CD8-positive, alpha-beta memory T cell (primary cell): ENCODE measurements at regions not wholly inside any gene's neighbourhood (a gene's known extent, or its start where the extent isn't known, plus 50 kb on each side); places are given as distances from the start of the nearest gene placed in this dataset.

ENCODE experiments used
- CTCF ChIA-PET: fragments of 350-600 bp; sonication (Branson Sonifier 250); formaldehyde crosslinking; loops from one replicate; lab custom pipeline; 2021; ENCODE audit warnings: antibody characterized with exemption; lab: Charles Lee
- POLR2A ChIA-PET: fragments of 350-600 bp; sonication (Branson Sonifier 250); formaldehyde crosslinking; loops from one replicate; lab custom pipeline; 2021; ENCODE audit warnings: antibody characterized with exemption; lab: Charles Lee
- DNase-seq, 5 donors: peaks; one replicate each; pipeline versions ENCODE4 v3.0.0 to v3.0.0-alpha.2; 2020 to 2022; ENCODE audit warnings: mixed read lengths in 1 of 5
- H3K27ac ChIP-seq: one replicate; pipeline ENCODE4 v1.7.0; 2013; ENCODE audit warnings: low read depth, mild to moderate bottlenecking, low read length, moderate library complexity
- H3K27me3 ChIP-seq: 2 replicates; pipeline ENCODE4 v1.7.0; 2013; ENCODE audit warnings: low read length, mild to moderate bottlenecking; ENCODE audit not compliant: insufficient read depth, poor library complexity, severe bottlenecking
- H3K36me3 ChIP-seq: 2 replicates; pipeline ENCODE4 v1.7.0; 2013; ENCODE audit warnings: mild to moderate bottlenecking, low read length, moderate library complexity; ENCODE audit not compliant: insufficient read depth
- H3K4me1 ChIP-seq: 2 replicates; pipeline ENCODE4 v1.7.0; 2013; ENCODE audit warnings: mild to moderate bottlenecking, low read length, moderate library complexity; ENCODE audit not compliant: insufficient read depth
- H3K4me3 ChIP-seq: 2 replicates; pipeline ENCODE4 v1.7.0; 2013; ENCODE audit warnings: mild to moderate bottlenecking, low read length
- H3K9me3 ChIP-seq: 2 replicates; pipeline ENCODE4 v1.7.0; 2013; ENCODE audit warnings: mild to moderate bottlenecking, low read length
- H3K27ac Mint-ChIP-seq, 8 donors: one replicate each; pipeline ENCODE4 v1.8.0; 2020 to 2021; ENCODE audit warnings: mixed read lengths in 8 of 8, mild to moderate bottlenecking in 6 of 8, inconsistent platforms in 3 of 8, moderate library complexity in 3 of 8
- H3K27me3 Mint-ChIP-seq, 2 donors: one replicate each; pipeline ENCODE4 v1.8.0; 2020 to 2021; ENCODE audit warnings: mixed read lengths in 2 of 2, mild to moderate bottlenecking in 1 of 2, moderate library complexity in 1 of 2
- H3K36me3 Mint-ChIP-seq, 3 donors: one replicate each; pipeline ENCODE4 v1.8.0; 2020 to 2021; ENCODE audit warnings: mixed read lengths in 3 of 3, inconsistent platforms in 1 of 3, mild to moderate bottlenecking in 1 of 3
- H3K4me1 Mint-ChIP-seq, 3 donors: one replicate each; pipeline ENCODE4 v1.8.0; 2020 to 2021; ENCODE audit warnings: mixed read lengths in 3 of 3, inconsistent platforms in 1 of 3, mild to moderate bottlenecking in 1 of 3
- H3K4me3 Mint-ChIP-seq, 7 donors: one replicate each; pipeline ENCODE4 v1.8.0; 2020 to 2021; ENCODE audit warnings: mixed read lengths in 7 of 7, mild to moderate bottlenecking in 6 of 7, moderate library complexity in 4 of 7, inconsistent platforms in 2 of 7
- H3K9me3 Mint-ChIP-seq, 5 donors: one replicate each; pipeline ENCODE4 v1.8.0; 2020 to 2022; ENCODE audit warnings: mixed read lengths in 5 of 5, mild to moderate bottlenecking in 3 of 5, moderate library complexity in 2 of 5, inconsistent platforms in 1 of 5

- H3K27ac Mint-ChIP-seq, result no peak overlapping the region
- Histone ChIP-seq H3K4me1 (no peaks in the 10 kb centered on the region), H3K4me3 (no peak overlapping the region), H3K27ac (no peak overlapping the region), H3K27me3 (no peaks in the 10 kb centered on the region), H3K9me3 (no peaks in the 10 kb centered on the region), H3K36me3 (no peaks in the 10 kb centered on the region)
- peaks cover 7 to 22% (median 9%) of the 10 kb centered on the region in 5 donors for H3K9me3 Mint-ChIP-seq
- no peaks in the 10 kb centered on the region for H3K4me1 Mint-ChIP-seq
- no peak overlapping the region for H3K4me3 Mint-ChIP-seq
- no peaks in the 10 kb centered on the region for H3K36me3 Mint-ChIP-seq
- DNase-seq, result no peak
- POLR2A ChIA-PET, result no interaction called here
- CTCF ChIA-PET, result no interaction called here
- no peaks in the 10 kb centered on the region for H3K27me3 Mint-ChIP-seq
Observed at GRCh38 chr10:55668326-55668922, 692.6 kb downstream of the ZWINT start.

- Histone ChIP-seq H3K4me1 (no peaks in the 10 kb centered on the region), H3K27ac (no peak overlapping the region), H3K4me3 (no peak overlapping the region), H3K36me3 (no peaks in the 10 kb centered on the region), H3K27me3 (no peaks in the 10 kb centered on the region), H3K9me3 (no peaks in the 10 kb centered on the region)
- H3K9me3 Mint-ChIP-seq, result peaks cover 0 to 34% (median 12%) of the 10 kb centered on the region in 5 donors
- ChIA-PET POLR2A (no interaction called here), CTCF (no interaction called here)
- H3K4me1 Mint-ChIP-seq, result no peaks in the 10 kb centered on the region
- H3K27me3 Mint-ChIP-seq, result no peaks in the 10 kb centered on the region
- no peak overlapping the region for H3K4me3 Mint-ChIP-seq
- no peaks in the 10 kb centered on the region for H3K36me3 Mint-ChIP-seq
- DNase-seq, result no peak
- no peak overlapping the region for H3K27ac Mint-ChIP-seq
Observed at GRCh38 chr10:55653531-55653930, 707.5 kb downstream of the ZWINT start.

- H3K4me1 Mint-ChIP-seq, result no peaks in the 10 kb centered on the region
- POLR2A ChIA-PET, result no interaction called here
- H3K36me3 Mint-ChIP-seq, result no peaks in the 10 kb centered on the region
- Histone ChIP-seq H3K27me3 (no peaks in the 10 kb centered on the region), H3K36me3 (no peaks in the 10 kb centered on the region), H3K4me3 (no peak overlapping the region), H3K9me3 (no peaks in the 10 kb centered on the region), H3K4me1 (no peaks in the 10 kb centered on the region), H3K27ac (no peak overlapping the region)
- H3K27ac Mint-ChIP-seq, result no peak overlapping the region
- H3K4me3 Mint-ChIP-seq, result no peak overlapping the region
- DNase-seq, result no peak
- CTCF ChIA-PET, result no interaction called here
- H3K9me3 Mint-ChIP-seq, result peaks cover 0 to 30% (median 8%) of the 10 kb centered on the region in 5 donors
- H3K27me3 Mint-ChIP-seq, result no peaks in the 10 kb centered on the region
Observed at GRCh38 chr10:55641601-55642000, 719.5 kb downstream of the ZWINT start.

GRCh38 chr10:55631071-55631654 is 729.9 kb downstream of the ZWINT start:
- H3K4me1 ChIP-seq, result no peaks in the 10 kb centered on the region
- Mint-ChIP-seq H3K4me3 (no peak overlapping the region), H3K27ac (no peak overlapping the region), H3K27me3 (peaks cover 11 to 12% of the 10 kb centered on the region in 2 donors), H3K36me3 (no peaks in the 10 kb centered on the region), H3K4me1 (peaks cover 0 to 1% (median 0%) of the 10 kb centered on the region in 3 donors), H3K9me3 (peaks cover 0 to 18% (median 13%) of the 10 kb centered on the region in 5 donors)
- no peaks in the 10 kb centered on the region for H3K9me3 ChIP-seq
- H3K27me3 ChIP-seq, result no peaks in the 10 kb centered on the region
- CTCF ChIA-PET, result no interaction called here
- no peak overlapping the region for H3K27ac ChIP-seq
- no peak overlapping the region for H3K4me3 ChIP-seq
- no peak for DNase-seq
- POLR2A ChIA-PET, result no interaction called here
- H3K36me3 ChIP-seq, result no peaks in the 10 kb centered on the region

- ChIA-PET CTCF (no interaction called here), POLR2A (no interaction called here)
- Histone ChIP-seq H3K4me1 (no peaks in the 10 kb centered on the region), H3K27ac (no peak overlapping the region), H3K36me3 (no peaks in the 10 kb centered on the region), H3K4me3 (no peak overlapping the region), H3K27me3 (no peaks in the 10 kb centered on the region), H3K9me3 (no peaks in the 10 kb centered on the region)
- no peak overlapping the region for H3K27ac Mint-ChIP-seq
- H3K36me3 Mint-ChIP-seq, result no peaks in the 10 kb centered on the region
- H3K27me3 Mint-ChIP-seq, result peaks cover 11 to 12% of the 10 kb centered on the region in 2 donors
- H3K9me3 Mint-ChIP-seq, result peaks cover 0 to 19% (median 13%) of the 10 kb centered on the region in 5 donors
- no peak for DNase-seq
- no peak overlapping the region for H3K4me3 Mint-ChIP-seq
- peaks cover 0 to 1% (median 0%) of the 10 kb centered on the region in 3 donors for H3K4me1 Mint-ChIP-seq
Observed at GRCh38 chr10:55630491-55631056, 730.5 kb downstream of the ZWINT start.

- no peak for DNase-seq
- Mint-ChIP-seq H3K27ac (no peak overlapping the region), H3K36me3 (no peaks in the 10 kb centered on the region), H3K4me1 (peaks cover 0 to 1% (median 0%) of the 10 kb centered on the region in 3 donors), H3K9me3 (peaks cover 0 to 22% (median 13%) of the 10 kb centered on the region in 5 donors), H3K27me3 (peaks cover 11 to 12% of the 10 kb centered on the region in 2 donors), H3K4me3 (no peak overlapping the region)
- H3K4me3 ChIP-seq, result no peak overlapping the region
- POLR2A ChIA-PET, result no interaction called here
- H3K36me3 ChIP-seq, result no peaks in the 10 kb centered on the region
- no peaks in the 10 kb centered on the region for H3K9me3 ChIP-seq
- CTCF ChIA-PET, result no interaction called here
- H3K27ac ChIP-seq, result no peak overlapping the region
- no peaks in the 10 kb centered on the region for H3K27me3 ChIP-seq
- H3K4me1 ChIP-seq, result no peaks in the 10 kb centered on the region
Observed at GRCh38 chr10:55629793-55630490, 731.1 kb downstream of the ZWINT start.

- Mint-ChIP-seq H3K4me3 (no peak overlapping the region), H3K4me1 (peaks cover 0 to 1% (median 0%) of the 10 kb centered on the region in 3 donors), H3K36me3 (no peaks in the 10 kb centered on the region), H3K27ac (no peak overlapping the region), H3K27me3 (peaks cover 11 to 12% of the 10 kb centered on the region in 2 donors), H3K9me3 (peaks cover 0 to 16% (median 13%) of the 10 kb centered on the region in 5 donors)
- Histone ChIP-seq H3K27ac (no peak overlapping the region), H3K27me3 (no peaks in the 10 kb centered on the region), H3K4me1 (no peaks in the 10 kb centered on the region), H3K9me3 (no peaks in the 10 kb centered on the region), H3K36me3 (no peaks in the 10 kb centered on the region), H3K4me3 (no peak overlapping the region)
- POLR2A ChIA-PET, result no interaction called here
- DNase-seq, result no peak
- CTCF ChIA-PET, result no interaction called here
Observed at GRCh38 chr10:55628260-55628701, 732.8 kb downstream of the ZWINT start.

- DNase-seq, result no peak
- POLR2A ChIA-PET, result no interaction called here
Observed at GRCh38 chr10:55627501-55628051, 733.5 kb downstream of the ZWINT start.

More at GRCh38 chr10:55627501-55628051, 733.5 kb downstream of the ZWINT start:
- H3K4me1 Mint-ChIP-seq, result peaks cover 0 to 1% (median 0%) of the 10 kb centered on the region in 3 donors
- H3K9me3 Mint-ChIP-seq, result peaks cover 0 to 15% (median 12%) of the 10 kb centered on the region in 5 donors
- Histone ChIP-seq H3K36me3 (no peaks in the 10 kb centered on the region), H3K27ac (no peak overlapping the region), H3K4me3 (no peak overlapping the region), H3K9me3 (no peaks in the 10 kb centered on the region), H3K4me1 (no peaks in the 10 kb centered on the region), H3K27me3 (no peaks in the 10 kb centered on the region)
- no peaks in the 10 kb centered on the region for H3K36me3 Mint-ChIP-seq
- H3K4me3 Mint-ChIP-seq, result no peak overlapping the region
- H3K27me3 Mint-ChIP-seq, result peaks cover 11 to 12% of the 10 kb centered on the region in 2 donors
- peak overlapping the region in 1 of 8 donors; percentile 46 for H3K27ac Mint-ChIP-seq
- CTCF ChIA-PET, result no interaction called here
